ENCODE measurements at regions not wholly inside any gene's neighbourhood (a gene's known extent, or its start where the extent isn't known, plus 50 kb on each side); places are given as distances from the start of the nearest gene placed in this dataset.

- no peak for DNase-seq
These were observed 138.3 kb downstream of the TOMM20 start for GRCh38 chr1:234990328-234990675.

GRCh38 chr1:234989479-234990327, 138.9 kb downstream of the TOMM20 start:
- DNase-seq, result no peak

GRCh38 chr1:234989019-234989418, 139.6 kb downstream of the TOMM20 start:
- no peak for DNase-seq

- no peak for DNase-seq
These were observed 140.1 kb downstream of the TOMM20 start for GRCh38 chr1:234988536-234988935.

- DNase-seq, result no peak
These were observed 140.5 kb downstream of the TOMM20 start for GRCh38 chr1:234988155-234988517.

GRCh38 chr1:234987415-234988154, 141.1 kb downstream of the TOMM20 start:
- DNase-seq, result peak in 14 of 56 donors; percentile 12 to 50 (median 20)

- DNase-seq, result peak in 3 of 56 donors; percentile 10 to 37 (median 21)
These were observed 141.8 kb downstream of the TOMM20 start for GRCh38 chr1:234986750-234987414.

- no peak for DNase-seq
These were observed 142.9 kb downstream of the TOMM20 start for GRCh38 chr1:234985516-234986294.

- no peak for DNase-seq
These were observed 143.6 kb downstream of the TOMM20 start for GRCh38 chr1:234985007-234985370.

GRCh38 chr1:234983564-234984238, 144.9 kb downstream of the TOMM20 start:
- no peak for DNase-seq

- no peak for DNase-seq
These were observed 146.9 kb downstream of the TOMM20 start for GRCh38 chr1:234981758-234982157.

GRCh38 chr1:234980645-234981396, 147.8 kb downstream of the TOMM20 start:
- peak in 16 of 56 donors; percentile 18 to 61 (median 30) for DNase-seq

- DNase-seq, result no peak
These were observed 148.4 kb downstream of the TOMM20 start for GRCh38 chr1:234980291-234980644.

GRCh38 chr1:234979296-234980279, 149.0 kb downstream of the TOMM20 start:
- DNase-seq, result peak in 1 of 56 donors; percentile 39

GRCh38 chr1:234978397-234979295, 150.0 kb downstream of the TOMM20 start:
- DNase-seq, result peak in 50 of 56 donors; percentile 15 to 80 (median 66)

GRCh38 chr1:234977875-234978396, 150.7 kb downstream of the TOMM20 start:
- DNase-seq, result peak in 2 of 56 donors; percentile 24 to 40

Data from nucleus accumbens (tissue), 56 donors.